SJSA1 (cell line): ENCODE measurements at regions not wholly inside any gene's neighbourhood (a gene's known extent, or its start where the extent isn't known, plus 50 kb on each side); places are given as distances from the start of the nearest gene placed in this dataset.
"Not testable (repeated sequence)": the region's sequence is repeated elsewhere in the genome, so short reads cannot be mapped to it uniquely, and the experiment has no call there.

ENCODE experiments used
- DNase-seq, 2 experiments: peaks; one replicate each; pipeline ENCODE4 v3.0.0-alpha.2; 2015 to 2020; ENCODE audit warnings: low spot score in 2 of 2, low read depth in 1 of 2
- H3K27ac ChIP-seq: fragments of 250-450 bp; sonication (Bioruptor Pico); 2 replicates; pipeline ENCODE4 v1.5.1; 2020; ENCODE audit warnings: mild to moderate bottlenecking, moderate library complexity
- H3K27me3 ChIP-seq: fragments of 250-450 bp; sonication (Bioruptor Pico); replicated peaks from 2 replicates; pipeline ENCODE4 v1.5.1; 2020; ENCODE audit warnings: mild to moderate bottlenecking, moderate library complexity
- H3K36me3 ChIP-seq: fragments of 250-450 bp; sonication (Bioruptor Pico); 2 replicates; pipeline ENCODE4 v1.5.1; 2020; ENCODE audit warnings: mild to moderate bottlenecking
- H3K4me1 ChIP-seq: fragments of 250-450 bp; sonication (Bioruptor Pico); replicated peaks from 2 replicates; pipeline ENCODE4 v1.6.1; 2021; ENCODE audit warnings: mild to moderate bottlenecking
- H3K4me3 ChIP-seq: fragments of 250-450 bp; sonication (Bioruptor Pico); 2 replicates; pipeline ENCODE4 v1.5.1; 2020; ENCODE audit warnings: mild to moderate bottlenecking
- H3K9me3 ChIP-seq: fragments of 250-450 bp; sonication (Bioruptor Pico); replicated peaks from 2 replicates; pipeline ENCODE4 v1.5.1; 2020; ENCODE audit warnings: mild to moderate bottlenecking

DNA sequence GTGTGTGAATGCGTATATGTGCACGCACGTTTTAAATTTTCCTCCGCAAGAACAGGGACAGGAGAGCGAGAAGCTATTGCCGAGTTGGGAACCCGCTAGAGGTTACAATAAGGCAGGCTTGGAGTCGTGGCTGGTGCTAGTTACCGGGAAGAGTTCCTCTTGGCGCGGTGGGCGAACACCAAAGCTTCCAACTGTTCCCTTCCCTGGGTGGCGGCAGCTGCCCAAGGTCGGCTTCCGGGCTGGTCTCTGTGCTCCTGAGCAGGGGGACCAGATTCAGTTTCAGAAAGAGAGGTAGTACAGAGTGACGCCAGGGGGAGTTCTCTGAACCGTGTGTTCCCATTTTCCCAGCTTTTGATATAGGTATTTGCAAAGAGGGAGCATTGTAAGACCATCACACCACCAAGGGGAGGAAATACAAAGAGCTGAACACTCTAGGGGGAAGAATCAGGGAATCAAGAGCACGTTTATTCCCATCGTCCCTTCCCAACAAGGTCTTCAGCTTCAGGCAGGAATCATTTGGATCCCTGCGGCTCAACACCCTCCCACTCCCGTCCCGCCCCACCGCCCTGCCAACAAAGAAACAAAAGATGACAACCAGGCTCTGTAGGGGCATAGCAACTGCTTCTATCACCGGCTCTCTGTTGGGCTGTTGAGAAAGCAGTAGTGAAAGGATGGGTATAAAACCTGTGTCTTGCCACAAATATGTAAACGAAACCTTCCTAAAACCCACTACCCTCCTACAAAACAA, 113.6 kb upstream of the TEX13C start:
- H3K4me1 ChIP-seq, result no peaks in the 10 kb centered on the region
- no peak for DNase-seq
- H3K36me3 ChIP-seq, result no peaks in the 10 kb centered on the region
- no peak overlapping the region for H3K27ac ChIP-seq
- H3K27me3 ChIP-seq, result peaks cover 4% of the 10 kb centered on the region; the same call in 1 of the 2 replicates
- no peaks in the 10 kb centered on the region for H3K9me3 ChIP-seq
- H3K4me3 ChIP-seq, result no peak overlapping the region

DNA sequence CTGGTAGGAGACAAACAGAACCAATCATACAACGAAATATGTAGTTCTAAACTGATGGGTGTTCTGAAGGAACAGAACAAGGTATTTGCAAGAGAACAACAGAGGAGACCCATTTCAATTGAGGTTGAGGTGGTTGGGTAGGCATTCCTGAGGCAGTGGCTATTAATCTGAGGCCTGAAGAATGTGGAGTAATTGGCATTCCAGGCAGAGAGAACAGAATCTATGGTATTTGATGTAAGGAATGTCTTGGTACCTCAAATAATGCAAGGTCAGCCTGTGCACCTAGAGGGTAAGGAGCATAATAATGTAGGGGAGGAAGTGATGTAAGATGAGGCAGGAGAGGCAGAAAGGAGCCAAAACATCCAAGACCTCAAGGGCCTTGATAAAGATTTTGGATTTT, 109.5 kb upstream of the TEX13C start:
- no peaks in the 10 kb centered on the region for H3K27me3 ChIP-seq
- DNase-seq, result no peak
- H3K4me1 ChIP-seq, result no peaks in the 10 kb centered on the region
- H3K4me3 ChIP-seq, result no peak overlapping the region
- no peaks in the 10 kb centered on the region for H3K36me3 ChIP-seq
- H3K9me3 ChIP-seq, result no peaks in the 10 kb centered on the region
- H3K27ac ChIP-seq, result no peak overlapping the region

DNA sequence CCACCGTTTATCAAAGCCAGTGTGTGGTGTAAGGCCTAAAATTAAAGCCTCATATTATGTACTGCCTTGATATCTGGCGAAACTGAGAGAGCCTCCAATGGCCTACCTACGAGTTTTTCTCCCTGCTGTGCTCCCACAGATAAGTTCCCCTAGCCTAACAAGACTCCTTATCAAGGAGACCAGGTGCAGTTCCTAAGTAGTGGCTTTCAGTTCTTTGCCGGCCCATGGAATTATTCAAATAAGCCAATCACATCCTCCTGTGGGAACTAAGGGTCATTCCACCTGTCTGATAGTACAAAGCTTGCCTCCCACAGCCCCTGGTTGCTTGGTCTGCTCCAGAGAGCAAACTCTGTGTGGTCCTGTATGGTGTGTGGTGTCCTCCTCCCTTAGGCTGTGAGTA, 99.8 kb upstream of the TEX13C start:
- H3K27ac ChIP-seq, result no peak overlapping the region
- no peaks in the 10 kb centered on the region for H3K27me3 ChIP-seq
- H3K4me1 ChIP-seq, result no peaks in the 10 kb centered on the region
- no peak for DNase-seq
- H3K36me3 ChIP-seq, result no peaks in the 10 kb centered on the region
- H3K9me3 ChIP-seq, result no peaks in the 10 kb centered on the region
- no peak overlapping the region for H3K4me3 ChIP-seq

DNA sequence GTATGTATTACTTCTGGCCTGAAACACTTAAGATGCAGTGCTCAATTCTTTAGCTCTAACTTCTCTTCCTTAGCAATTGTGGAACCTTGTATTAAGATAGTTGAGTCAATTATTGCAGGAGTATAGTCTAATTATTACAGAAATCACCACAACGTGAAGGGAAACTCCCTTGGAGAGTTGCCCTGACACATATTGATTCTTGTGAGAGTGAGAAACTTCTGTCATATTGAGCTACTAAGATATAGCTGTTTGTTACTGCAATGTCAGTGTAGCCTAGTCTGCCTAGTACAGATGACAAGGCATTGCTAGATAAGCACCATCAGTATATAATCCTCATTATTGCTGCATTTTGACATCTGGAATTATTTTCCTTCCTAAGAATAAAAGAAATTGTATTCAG, 82.7 kb upstream of the TEX13C start:
- no peak overlapping the region for H3K27ac ChIP-seq
- H3K27me3 ChIP-seq, result no peaks in the 10 kb centered on the region
- no peak overlapping the region for H3K4me3 ChIP-seq
- no peaks in the 10 kb centered on the region for H3K36me3 ChIP-seq
- DNase-seq, result no peak
- no peaks in the 10 kb centered on the region for H3K9me3 ChIP-seq
- H3K4me1 ChIP-seq, result no peaks in the 10 kb centered on the region

DNA sequence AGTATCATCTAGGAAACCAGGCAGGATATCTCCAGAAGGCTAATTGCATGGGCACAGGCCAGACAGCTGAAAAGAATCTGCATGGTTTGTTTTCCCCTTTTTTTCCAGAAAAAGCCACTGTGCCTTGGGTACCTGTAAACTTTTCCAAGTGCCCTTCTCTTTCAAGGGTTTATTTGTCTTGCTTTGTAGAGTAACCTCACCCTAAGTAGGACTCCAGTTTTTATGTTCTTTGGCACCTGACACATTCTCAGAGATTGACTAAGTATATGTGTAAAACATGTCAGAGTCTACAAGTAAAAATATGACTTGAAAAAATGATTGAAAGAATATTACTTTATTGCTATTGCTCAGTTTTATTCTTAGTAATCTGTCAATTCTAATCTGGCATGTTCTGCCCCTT, 70.7 kb upstream of the TEX13C start:
- no peaks in the 10 kb centered on the region for H3K36me3 ChIP-seq
- DNase-seq, result no peak
- no peaks in the 10 kb centered on the region for H3K27me3 ChIP-seq
- no peaks in the 10 kb centered on the region for H3K4me1 ChIP-seq
- no peak overlapping the region for H3K4me3 ChIP-seq
- H3K9me3 ChIP-seq, result no peaks in the 10 kb centered on the region
- H3K27ac ChIP-seq, result no peak overlapping the region

DNA sequence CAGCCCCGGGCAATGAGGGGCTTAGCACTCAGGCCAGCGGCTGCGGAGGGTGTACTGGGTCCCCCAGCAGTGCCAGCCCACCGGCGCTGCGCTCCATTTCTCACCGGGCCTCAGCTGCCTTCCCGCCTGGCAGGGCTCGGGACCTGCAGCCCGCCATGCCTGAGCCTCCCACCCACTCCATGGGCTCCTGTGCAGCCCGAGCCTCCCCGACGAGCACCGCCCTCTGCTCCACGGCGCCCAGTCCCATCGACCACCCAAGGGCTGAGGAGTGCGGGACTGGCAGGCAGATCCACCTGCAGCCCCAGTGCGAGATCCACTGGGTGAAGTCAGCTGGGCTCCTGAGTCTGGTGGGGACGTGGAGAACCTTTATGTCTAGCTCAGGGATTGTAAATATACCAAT, 63.9 kb upstream of the TEX13C start:
- H3K27me3 ChIP-seq, H3K9me3 ChIP-seq, H3K4me1 ChIP-seq, DNase-seq, H3K36me3 ChIP-seq, H3K4me3 ChIP-seq, H3K27ac ChIP-seq: not testable (repeated sequence)

DNA sequence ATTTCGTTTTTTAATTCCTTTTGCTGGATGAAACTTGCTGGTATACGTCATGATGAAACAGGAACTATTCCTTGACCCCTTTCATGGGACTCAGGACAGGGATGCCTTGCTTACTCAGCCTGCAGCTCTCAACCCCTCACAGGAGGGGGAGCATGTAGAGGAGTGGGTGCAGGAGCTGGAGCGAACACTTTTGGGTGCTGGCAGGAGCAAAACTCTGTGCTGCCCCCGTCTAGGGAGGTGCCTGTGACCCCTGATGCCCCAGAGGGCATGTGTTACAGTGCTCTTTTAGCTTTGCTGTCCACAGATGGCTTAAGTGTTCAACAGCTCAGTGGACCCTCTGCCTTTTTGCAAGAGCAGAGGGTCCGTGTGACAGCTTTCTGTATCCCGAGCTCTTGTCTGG, 56.8 kb upstream of the TEX13C start:
- Histone ChIP-seq H3K27me3 (no peaks in the 10 kb centered on the region), H3K36me3 (no peaks in the 10 kb centered on the region), H3K4me1 (no peaks in the 10 kb centered on the region), H3K9me3 (no peaks in the 10 kb centered on the region), H3K27ac (no peak overlapping the region), H3K4me3 (no peak overlapping the region)
- no peak for DNase-seq

DNA sequence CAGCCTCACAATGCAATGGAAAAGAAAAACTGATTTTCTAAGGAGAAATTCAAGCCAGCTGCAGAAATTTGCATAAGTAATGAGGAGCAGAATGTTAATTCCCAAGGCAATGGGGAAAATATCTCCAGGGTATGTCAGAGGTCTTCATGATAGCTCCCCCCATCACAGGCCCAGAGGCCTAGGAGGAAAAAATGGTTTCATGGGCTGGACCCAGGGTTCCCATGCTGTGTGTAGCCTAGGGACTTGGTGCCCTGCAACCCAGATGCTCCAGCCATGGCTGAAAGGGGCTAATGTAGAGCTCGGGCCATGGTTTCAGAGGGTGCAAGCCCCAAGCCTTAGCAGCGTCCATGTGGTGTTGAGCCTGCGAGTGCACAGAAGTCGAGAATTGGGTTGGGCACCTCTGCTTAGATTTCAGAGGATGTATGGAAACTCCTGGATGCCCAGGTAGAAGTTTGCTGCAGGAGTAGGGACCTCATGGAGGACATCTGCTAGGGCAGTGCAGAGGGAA, 53.5 kb upstream of the TEX13C start:
- H3K27me3 ChIP-seq, result no peaks in the 10 kb centered on the region
- H3K36me3 ChIP-seq, result no peaks in the 10 kb centered on the region
- no peaks in the 10 kb centered on the region for H3K4me1 ChIP-seq
- H3K9me3 ChIP-seq, result no peaks in the 10 kb centered on the region
- DNase-seq, result no peak
- no peak overlapping the region for H3K4me3 ChIP-seq
- no peak overlapping the region for H3K27ac ChIP-seq
